GM12873 (cell line): ENCODE measurements at regions not wholly inside any gene's neighbourhood (a gene's known extent, or its start where the extent isn't known, plus 50 kb on each side); places are given as distances from the start of the nearest gene placed in this dataset.

ENCODE experiments used
- TF ChIP-seq, protein P1 (sequence below): IDR thresholded peaks from 2 replicates; pipeline ENCODE4 v1.5.1; 2012; ENCODE audit warnings: low read depth, mild to moderate bottlenecking, moderate library complexity, low read length, control low read depth; ENCODE audit not compliant: insufficient read depth; ENCODE audit errors: missing control alignments

DNA sequence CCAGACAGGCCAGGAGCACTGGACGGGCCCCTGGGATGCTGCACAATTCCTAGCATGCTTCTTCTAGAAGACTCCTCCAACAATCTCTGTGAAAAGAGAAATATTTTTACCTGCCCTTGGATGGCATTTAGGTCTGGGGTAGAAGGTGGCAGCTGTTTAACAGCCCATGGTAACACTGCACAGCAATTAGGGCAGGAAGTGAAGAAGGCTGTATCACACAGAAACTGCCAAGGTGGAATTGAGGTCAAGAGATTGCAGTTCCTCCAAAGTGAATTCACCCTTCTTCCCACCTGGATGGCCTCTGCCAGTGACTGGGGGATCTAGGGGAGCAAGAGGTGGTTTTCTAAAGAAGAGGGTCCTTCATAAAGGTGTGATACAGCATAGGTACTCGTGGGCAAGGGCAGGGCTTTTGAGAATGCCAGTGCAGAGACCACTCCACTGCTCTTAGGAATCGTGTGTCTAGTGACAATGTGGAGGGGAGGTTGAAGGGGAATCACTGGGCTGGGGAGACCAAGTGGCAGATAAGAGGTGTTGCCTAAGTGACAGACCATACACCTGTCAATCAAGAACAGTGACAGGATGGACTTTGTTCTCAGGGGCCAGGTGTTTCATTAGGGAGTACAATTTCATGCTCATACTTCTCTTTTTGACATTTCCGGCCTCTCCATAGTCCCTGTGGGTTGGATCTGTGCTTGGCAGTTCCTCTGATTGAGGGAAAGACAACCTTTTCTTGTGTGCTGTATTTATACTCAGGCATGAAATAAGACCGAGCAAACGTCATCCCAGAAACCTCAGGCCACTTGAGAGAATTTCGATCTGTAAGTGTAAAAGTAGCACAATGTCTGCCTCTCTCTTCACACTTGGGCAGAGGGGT, 83.5 kb upstream of the BCL6 start:
- TF ChIP-seq, protein P1, sequence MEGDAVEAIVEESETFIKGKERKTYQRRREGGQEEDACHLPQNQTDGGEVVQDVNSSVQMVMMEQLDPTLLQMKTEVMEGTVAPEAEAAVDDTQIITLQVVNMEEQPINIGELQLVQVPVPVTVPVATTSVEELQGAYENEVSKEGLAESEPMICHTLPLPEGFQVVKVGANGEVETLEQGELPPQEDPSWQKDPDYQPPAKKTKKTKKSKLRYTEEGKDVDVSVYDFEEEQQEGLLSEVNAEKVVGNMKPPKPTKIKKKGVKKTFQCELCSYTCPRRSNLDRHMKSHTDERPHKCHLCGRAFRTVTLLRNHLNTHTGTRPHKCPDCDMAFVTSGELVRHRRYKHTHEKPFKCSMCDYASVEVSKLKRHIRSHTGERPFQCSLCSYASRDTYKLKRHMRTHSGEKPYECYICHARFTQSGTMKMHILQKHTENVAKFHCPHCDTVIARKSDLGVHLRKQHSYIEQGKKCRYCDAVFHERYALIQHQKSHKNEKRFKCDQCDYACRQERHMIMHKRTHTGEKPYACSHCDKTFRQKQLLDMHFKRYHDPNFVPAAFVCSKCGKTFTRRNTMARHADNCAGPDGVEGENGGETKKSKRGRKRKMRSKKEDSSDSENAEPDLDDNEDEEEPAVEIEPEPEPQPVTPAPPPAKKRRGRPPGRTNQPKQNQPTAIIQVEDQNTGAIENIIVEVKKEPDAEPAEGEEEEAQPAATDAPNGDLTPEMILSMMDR: no peak

DNA sequence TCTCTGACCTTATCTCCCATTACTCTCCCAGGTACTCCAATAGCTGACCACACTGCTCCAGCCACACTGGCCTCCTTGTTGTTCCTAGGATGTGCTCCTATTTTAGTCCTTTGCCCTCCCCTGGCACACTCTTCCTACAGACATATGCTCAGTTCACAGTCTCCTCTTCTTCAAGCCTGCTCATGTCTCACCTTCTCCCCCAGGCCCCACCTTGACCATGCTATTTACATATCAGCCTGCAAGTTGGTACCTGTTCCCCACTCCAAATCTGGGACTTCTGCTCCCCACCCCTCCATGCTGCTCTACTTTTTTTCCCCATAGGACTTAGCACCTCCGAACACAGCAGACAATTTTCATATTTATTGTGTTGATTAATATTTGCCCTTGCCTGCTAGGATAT, 84.9 kb upstream of the BCL6 start:
- TF ChIP-seq, protein P1: no peak

DNA sequence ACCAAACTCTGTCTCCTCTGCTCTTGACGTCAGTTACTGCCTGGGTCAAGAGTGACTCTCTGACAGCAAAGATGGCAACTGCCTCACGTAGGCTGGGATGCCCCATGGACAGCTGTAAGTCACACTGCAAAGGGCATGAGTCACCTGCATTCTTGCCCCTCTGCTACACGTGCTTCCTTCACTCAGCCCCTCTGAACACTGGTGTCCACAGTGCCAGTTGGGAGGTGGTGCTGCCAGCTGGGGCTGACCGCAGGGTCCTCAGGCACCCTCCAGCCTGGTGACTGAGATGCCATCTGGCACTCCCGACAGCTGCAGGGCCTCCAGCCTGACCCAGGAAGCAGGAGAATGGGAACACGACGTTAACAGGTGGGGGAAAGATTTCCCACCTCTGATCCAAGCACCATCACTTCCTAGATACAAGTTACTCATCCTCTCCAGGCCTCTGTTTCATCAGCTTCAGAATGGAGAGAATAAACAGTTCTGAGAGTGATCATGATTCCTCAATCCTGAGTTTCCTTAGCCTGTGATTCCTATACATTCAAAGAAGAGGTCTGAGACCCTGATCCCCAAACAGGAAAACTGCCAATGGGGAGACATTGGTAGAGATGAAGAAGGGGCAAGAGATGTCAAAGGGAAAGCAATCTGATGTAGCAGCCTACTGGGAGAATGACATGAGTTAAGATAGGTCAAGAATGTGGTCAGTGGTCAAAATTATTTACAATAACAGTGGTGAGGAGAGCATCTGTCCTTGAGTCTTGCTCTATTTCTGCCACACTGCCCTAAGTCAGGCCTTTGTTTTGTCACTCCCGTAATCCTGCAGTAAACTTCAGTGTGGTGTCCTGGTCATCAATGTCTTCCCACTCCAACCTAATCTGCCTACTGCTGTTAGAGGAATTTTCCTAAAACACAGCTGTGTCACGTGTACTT, 86.1 kb upstream of the BCL6 start:
- TF ChIP-seq, protein P1: no peak

DNA sequence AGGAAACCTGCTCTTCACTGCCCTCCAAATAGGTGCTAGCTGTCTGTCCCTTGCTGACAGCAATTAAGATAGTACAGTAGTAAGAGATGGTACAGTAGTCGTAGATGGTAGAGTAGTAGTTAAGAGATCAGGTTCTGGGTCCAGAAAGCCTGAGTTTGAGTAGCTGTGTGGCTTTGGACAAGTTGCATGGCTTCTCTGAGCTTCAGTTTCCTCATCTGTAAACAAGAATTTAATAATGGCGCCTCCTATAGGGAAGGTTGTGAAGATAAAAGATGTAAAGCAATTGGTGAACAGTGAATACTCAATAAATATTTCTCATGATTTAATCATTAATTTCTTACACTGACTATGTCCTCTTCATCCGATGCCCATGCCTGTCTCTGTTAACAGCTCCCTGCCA, 86.9 kb upstream of the BCL6 start:
- TF ChIP-seq, protein P1: no peak

DNA sequence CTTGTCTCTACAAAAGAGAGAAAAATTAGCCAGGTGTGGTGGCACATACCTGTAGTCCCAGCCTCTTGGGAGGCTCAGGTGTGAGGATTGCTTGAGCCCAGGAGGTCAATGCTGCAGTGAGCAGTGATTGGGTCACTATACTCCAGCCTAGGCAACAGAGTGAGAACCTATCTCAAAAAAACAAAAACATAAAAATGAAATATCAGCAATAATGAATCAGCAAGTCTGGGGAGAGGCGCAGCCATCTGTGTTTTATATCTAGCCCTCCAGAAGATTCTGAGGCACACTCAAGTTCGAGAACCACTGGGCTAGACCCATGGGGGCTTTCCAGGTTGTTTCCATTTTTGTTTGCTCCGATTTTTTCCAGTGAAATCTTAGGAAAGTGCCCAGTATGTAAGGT, 88.1 kb upstream of the BCL6 start:
- TF ChIP-seq, protein P1: no peak

DNA sequence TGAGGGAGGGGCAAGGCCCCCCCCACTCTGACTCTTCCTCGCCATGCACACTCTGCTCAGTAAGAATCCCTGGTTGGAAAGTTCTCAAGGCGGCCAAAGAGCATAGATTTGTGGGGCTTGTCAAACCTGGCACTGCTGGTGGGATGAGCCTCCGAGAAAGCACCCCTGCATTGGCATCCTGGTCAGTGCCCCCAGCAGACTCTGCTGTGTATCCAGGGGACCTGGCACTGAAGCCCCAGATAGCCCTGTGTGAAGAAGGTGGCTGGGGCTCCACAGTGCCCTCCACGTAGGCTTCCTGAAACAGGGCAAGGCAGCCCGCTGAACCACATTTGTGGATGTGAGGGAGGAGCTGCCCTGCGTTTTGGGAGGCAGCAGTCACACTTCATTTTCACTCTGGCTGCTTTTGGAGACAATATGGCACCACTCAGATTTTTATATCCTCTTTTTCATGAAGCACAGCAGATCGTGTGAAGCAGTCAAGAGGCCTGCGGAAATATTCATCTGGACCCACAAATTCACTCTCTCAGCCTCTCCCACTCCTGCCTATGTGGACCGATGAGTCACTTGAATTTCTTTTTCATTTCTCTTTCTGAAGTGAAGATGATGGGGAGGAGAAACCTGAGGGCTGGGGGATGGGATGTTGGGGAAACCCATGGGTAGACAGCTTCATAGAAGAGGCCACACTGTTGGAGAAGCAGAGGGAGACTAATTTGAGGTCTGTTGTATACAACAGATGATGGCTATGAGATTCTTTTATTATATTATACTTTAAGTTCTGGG, 88.7 kb upstream of the BCL6 start:
- TF ChIP-seq, protein P1: no peak
